ENCODE measurements at regions not wholly inside any gene's neighbourhood (a gene's known extent, or its start where the extent isn't known, plus 50 kb on each side); places are given as distances from the start of the nearest gene placed in this dataset.
A peak's percentile ranks its signal among the peaks of the same experiment; 100 is the strongest.
"Not testable (repeated sequence)": the region's sequence is repeated elsewhere in the genome, so short reads cannot be mapped to it uniquely, and the experiment has no call there.

DNA sequence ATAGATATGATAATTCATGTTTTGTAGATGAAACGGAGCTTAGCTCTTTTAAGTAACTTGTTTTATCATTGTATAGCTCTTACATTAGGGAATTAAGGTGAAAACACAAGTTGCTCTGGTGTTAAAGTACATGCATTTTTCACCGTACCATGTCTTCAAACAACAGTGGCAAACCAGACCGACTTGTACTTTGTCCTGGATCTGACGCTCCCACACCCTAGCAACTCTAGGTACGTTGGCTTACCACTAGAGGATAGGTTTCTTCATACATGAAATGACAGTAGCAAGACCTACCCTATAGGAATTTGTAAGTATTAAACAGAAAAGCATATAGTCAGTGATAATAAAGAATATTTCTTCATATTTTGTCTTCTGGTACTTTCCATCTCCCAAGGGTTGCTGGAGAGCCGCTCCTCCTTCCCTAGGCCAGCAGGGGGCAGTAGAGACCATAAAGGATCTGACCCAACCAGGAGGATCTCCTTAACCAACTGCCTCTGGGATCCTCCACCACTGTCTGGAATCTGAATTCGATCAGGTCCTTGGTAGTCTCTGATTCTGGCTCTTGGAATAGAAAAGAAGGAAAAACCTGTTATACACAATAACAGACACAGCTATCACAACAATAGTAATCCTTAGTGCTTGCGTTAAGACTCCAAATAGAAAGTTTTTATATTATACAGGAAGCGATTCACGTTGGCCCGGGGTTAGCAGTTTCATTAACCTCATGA, 136.7 kb downstream of the CAVIN4 start:
- peak; percentile 10 for DNase-seq (ENCODE audit: low read depth, low spot score)

DNA sequence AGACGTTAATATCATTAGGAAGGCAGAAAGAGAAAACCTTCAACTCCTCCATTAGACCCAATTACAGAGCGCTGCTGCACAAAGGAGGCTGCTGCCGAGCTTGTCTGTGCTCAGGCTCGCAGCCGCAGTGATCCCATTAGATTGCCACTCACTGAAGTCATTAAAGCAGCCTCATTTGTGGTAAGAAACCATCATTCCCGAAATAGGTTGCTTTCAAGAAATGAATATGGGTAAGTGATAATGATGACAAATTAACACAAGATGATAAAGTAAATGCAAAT, 137.2 kb downstream of the CAVIN4 start:
- DNase-seq (ENCODE audit: low read depth, low spot score): no peak

DNA sequence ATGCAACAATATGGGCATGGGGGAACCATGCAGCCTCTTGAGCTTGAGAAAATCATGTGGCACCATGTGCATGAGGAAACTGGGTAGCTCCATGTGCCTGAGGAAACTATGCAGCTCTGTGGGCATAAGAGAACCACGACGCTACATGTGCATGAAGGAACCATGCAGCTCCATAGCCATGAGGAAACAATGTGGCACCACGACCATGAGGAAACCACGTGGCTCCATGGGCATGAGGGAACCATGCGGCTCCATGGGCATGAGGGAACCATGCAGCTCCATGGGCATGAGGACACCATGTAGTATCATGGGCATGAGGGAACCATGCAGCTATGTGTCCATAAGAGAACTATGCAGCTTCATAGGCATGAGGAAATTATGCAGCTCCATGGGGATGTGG, 140.8 kb downstream of the CAVIN4 start:
- DNase-seq (ENCODE audit: low read depth, low spot score): no peak

DNA sequence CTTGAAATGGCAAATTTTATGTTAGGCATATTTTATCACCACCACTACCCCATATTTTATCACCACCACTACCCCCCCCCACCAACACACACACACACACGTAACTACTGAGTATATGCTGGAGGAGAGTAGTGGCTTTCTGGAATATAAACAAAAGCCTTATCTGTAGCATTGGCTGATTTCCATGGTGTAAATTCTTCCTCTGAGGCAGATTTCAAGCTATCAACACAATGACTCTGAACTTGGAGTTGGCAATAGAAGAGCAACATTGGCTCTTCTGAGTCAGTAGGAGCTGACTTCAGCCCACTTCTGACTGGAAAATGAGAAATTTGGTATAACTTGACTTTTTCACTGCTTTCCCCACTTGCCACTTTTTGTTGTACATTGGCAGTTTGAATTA, 143.0 kb downstream of the CAVIN4 start:
- no peak for DNase-seq (ENCODE audit: low read depth, low spot score)

DNA sequence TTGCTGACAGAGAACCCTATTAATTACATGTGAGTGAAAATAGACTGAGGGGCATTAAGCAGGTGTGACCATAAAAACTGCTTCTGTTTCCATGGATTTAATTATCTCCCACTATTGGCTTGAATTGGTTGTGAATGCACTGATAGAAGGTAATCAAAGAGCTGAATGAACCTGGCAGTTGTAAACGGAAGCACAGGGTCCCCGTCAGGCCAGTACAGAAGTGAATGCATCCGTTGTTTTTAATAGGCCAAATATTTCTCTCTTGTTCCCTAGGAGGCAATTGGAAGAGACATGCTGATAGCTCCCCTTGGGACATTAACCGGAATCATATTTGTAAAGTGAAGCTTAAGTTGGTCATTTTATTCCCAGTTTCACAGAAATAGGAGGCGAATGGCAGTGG, 147.0 kb downstream of the CAVIN4 start:
- no peak for DNase-seq (ENCODE audit: low read depth, low spot score)

DNA sequence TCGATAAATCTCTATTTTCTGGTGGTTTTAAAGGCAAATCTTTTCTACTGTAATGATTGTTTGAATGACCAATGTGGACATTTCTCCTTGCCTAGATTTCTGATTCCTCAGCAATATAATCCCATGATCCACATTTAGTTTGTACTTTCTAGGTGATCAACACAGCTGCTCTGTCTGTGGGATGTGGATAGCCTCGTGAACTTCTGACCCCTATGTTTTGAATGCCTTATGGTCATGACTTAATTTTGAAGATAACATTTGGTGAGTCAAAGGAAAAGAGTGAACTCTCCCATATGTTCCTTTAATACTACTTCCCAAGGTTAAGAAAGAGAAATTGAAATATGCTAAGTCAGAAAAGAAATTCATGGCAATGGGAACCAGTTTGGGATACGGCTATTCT, 147.5 kb downstream of the CAVIN4 start:
- DNase-seq (ENCODE audit: low read depth, low spot score): no peak

DNA sequence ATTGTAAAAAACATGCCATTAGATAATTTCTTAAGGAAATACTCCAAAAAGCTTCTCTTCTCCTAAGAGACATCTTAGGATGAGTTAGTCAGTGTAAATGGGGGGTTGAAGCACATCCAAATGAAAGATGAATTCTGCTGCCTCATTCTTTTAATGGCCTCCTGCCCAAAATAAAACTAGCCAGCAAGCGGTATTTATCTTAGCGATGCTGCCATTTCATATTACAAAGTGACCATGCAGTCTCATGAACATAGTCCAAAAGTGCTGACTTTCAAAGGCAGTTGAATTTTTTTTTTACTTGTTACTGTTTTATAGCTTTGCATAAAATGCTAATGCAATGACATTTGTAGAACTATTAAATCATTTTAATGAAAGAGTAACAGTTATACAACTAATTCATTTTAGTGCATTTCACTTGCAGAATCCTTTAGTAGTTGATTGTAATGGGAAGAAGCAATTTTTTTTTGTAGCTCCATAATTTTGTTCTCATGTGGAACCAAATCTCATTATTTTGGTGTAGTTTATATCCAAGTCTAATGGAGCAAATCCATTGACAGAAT, 151.5 kb downstream of the CAVIN4 start:
- no peak for DNase-seq (ENCODE audit: low read depth, low spot score)

DNA sequence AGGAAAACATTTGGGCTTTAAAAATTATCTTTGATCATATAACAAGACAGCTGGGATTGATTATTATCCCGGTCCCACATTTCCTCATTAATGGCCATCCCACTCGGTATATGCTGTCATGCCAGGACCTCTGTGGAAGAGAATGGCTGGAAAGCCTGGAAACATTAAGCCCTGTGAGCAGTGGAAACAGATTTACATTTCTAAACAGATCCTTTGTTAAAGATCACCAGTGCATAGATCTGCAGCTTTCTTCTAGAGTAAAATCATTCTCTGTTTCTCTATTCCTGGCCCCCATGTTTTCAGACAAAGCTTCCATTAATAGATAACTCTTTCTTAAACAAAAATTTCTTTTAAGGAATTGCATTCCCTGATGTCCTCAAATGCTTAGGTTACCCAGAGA, 152.2 kb downstream of the CAVIN4 start:
- no peak for DNase-seq (ENCODE audit: low read depth, low spot score)

DNA sequence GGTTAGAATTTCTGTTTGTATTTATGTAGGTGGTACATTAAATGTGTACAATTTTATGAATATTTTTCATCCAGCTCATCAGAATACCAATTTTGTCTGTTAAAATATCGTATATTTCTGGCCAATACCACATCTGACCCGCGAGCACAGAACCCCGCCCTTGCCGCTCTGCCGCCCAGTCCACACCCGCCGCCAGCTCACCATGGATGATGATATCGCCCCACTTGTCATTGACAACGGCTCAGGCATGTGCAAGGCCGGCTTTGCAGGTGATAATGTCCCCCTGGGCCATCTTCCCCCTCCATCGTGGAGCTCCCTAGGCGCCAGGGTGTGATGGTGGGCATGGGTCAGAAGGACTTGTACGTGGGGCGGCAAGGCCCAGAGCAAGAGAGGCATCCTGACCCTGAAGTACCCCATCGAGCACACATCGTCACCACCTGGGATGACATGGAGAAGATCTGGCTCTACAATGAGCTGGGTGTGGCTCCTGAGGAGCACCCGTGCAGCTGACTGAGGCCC, 153.2 kb downstream of the CAVIN4 start:
- no peak for DNase-seq (ENCODE audit: low read depth, low spot score)

DNA sequence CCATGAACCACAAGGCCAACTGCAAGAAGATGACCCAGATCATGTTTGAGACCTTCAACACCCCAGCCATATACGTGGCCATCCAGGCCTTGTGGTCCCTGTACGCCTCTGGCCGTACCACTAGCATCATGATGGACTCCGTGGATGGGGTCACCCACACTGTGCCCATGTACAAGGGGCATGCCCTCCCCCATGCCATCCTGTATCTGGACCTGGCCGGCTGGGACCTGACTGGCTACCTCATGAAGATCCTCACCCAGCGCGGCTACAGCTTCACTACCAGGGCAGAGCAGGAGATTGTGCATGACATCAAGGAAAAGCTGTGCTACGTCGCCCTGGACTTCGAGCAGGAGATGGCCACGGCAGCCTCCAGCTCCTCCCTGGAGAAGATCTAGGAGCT, 153.7 kb downstream of the CAVIN4 start:
- DNase-seq (ENCODE audit: low read depth, low spot score): no peak

DNA sequence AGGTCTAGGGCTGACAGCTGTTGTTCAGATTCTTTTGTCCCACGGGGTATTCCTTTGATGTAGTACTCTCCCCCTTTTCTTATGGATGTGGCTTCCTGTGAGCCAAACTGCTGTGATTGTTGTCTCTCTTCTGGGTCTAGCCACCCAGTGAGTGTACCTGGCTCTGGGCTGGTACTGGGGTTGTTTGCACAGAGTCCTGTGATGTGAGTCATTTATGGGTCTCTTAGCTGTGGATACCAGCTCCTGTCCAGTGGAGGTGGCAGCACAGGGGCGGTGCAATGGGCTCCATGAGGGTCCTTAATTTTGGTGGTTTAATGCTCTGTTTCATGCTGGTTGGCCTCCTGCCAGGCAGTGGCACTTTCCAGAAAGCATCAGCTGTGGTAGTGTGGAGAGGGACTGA, 161.3 kb downstream of the CAVIN4 start:
- DNase-seq (ENCODE audit: low read depth, low spot score): no peak

DNA sequence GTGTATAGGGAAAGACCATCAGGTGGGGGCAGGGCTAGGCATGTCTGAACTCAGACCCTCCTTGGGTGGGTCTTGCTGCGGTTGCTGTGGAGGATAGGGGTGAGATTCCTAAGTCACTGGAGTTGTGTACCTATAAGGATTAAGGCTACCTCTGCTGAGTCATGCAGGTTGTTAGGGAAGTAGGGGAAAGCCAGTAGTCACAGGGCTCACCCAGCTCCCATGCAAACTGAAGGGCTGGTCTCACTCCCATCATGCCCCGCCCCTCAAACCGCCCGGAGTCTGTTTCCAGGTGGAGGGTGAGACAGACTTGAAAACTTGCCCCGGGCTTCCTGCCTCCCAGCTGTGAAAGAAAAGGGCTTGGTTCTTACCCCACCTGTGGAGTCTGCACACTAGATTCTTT, 161.8 kb downstream of the CAVIN4 start:
- DNase-seq (ENCODE audit: low read depth, low spot score): no peak

DNA sequence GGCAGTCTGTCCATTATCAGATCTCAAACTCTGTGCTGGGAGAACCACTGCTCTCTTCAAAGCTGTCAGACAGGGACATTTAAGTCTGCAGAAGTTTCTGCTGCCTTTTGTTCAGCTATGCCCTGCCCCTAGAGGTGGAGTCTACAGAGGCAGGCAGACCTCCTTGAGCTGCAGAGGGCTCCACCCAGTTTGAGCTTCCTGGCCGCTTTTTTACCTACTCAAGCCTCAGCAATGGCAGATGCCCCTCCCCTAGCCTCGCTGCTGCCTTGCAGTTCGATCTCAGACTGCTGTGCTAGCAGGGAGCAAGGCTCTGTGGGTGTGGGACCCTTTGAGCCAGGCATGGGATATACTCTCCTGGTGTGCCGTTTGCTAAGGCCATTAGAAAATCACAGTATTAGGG, 171.1 kb downstream of the CAVIN4 start:
- not testable (repeated sequence) for DNase-seq (ENCODE audit: low read depth, low spot score)

DNA sequence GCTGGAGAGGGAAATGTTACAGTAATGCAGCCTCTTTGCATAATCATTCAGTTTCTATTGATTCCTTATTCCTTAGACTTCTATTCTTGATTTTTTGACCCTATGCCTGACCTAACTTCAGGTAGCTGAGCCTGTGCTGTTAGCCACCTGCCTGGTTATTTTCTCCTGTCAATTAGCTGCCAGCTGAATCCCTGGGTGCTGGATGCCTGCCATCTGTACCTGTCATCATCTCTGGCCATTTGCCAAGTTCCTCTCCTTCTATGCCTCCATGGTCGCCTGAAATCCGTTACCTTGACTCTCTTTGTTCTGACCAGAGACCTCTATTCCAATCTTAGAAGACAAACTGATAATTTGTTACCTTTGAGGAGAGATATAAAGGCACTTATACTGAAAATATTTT, 178.3 kb downstream of the CAVIN4 start:
- no peak for DNase-seq (ENCODE audit: low read depth, low spot score)

DNA sequence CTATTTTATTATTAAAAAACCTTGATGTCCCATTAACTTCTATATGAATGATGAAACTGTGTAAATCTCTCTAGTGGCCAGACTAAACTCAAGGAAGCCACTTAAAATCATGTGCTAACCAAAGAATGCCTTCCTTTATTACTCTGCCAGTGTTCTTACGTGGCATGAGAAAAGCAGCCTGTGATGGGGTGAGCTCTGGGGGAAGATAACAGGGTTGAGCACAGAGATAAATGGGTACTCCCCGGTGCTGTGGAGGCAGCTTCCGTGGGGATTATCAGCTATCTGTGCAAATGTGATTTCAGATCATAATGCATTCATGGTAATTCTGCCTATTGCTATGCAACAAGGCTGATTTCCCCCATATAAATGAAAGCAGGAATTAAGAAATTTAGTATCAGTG, 181.3 kb downstream of the CAVIN4 start:
- DNase-seq (ENCODE audit: low read depth, low spot score): no peak

DNA sequence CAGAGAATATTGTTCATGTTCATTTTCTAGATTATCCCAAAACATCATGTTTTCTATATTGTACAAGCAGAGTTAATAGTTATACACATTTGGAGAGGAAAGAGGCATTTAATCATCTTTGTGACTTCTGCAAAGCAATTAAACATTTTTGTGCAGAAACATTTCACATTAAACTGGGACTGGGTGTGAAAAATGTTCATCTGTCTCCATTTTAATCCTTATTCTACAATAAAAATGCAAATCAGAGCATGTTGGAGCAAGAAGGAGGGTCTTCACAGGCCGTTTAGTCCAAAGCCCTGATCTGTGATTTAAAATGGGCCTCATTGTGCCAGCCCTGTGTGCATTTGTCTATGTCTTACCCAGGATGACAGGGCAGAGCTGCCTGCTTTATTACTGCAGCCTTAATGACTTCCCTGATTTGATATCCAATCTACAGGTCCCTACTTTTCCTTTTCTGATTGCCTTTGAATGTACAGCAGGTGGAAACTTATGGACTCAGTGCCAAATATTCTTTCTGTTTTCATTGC, 183.5 kb downstream of the CAVIN4 start:
- DNase-seq (ENCODE audit: low read depth, low spot score): no peak

DNA sequence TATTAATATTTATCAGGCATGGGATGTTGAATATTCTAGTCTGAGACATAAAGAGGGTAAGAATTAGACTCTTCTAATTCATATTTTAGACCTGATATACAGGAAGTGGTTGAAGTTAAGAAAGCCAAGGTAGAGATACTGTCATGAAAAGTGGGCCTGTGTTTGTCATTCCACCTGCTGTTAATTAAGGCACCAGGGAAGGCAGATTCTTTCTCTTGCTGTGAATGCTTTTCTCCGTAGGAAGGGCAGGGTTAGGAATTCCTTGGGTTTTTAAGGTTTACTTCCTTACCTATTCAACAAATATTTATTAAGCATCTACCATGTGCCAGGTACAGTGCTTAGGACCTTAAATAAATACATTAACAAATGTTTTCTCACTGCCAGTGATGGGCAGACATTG, 196.4 kb downstream of the CAVIN4 start:
- DNase-seq (ENCODE audit: low read depth, low spot score): no peak

DNA sequence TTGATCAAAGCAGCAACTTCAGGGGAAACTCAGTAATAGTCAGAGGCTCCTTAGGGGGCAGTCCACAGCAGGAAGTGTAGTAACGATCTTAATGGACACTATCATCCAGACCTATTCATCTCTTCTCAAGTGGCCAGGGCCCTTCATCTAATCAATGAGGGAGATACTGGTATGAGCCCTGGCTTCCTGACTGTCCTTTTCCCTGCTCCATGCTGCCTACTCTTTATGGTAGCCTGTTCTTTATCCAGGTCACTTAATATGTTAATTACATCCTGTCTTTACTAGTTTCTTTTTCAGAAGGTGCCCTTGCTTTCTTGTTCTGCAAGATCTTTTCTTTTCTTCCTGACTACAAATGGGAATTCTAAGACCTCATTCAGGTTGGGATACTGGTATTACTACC, 197.1 kb downstream of the CAVIN4 start:
- no peak for DNase-seq (ENCODE audit: low read depth, low spot score)

DNA sequence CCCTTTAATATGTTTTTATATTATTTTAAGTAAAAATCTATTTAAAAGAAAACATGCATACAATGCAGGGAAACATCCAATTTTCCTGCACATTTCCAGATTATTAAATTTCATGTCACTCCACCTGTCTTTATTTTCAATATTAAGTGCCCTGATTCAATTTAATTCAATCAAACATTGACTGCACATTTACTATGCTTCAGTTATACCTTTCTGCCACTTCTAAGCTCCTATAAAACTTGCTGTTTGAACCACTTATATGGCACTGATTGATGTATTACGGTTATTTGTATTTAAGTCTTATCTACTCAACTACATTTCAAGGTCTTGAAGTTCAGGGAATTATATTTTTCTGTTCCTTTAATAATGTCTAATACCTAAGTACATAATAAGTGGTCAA, 198.0 kb downstream of the CAVIN4 start:
- DNase-seq (ENCODE audit: low read depth, low spot score): no peak

DNA sequence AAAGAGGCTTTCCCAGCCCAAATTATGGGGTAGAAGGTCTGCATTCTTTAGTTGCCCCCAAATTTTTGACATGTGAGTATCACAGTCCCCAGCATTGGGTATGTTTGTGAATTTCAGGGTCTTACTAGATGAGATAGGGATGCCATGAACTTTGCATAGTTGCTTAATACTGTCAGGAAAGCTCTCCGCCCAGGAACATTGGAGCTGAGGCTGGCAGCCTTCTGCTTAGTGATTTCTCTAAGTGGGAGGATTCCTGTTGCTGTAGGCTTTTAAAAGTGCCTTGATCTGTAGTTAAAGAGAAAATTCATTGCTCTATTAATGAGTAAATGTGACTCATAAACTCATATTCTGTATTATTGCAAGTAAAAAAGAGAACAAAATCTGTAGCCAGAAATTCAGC, 206.9 kb downstream of the CAVIN4 start:
- no peak for DNase-seq (ENCODE audit: low read depth, low spot score)

DNA sequence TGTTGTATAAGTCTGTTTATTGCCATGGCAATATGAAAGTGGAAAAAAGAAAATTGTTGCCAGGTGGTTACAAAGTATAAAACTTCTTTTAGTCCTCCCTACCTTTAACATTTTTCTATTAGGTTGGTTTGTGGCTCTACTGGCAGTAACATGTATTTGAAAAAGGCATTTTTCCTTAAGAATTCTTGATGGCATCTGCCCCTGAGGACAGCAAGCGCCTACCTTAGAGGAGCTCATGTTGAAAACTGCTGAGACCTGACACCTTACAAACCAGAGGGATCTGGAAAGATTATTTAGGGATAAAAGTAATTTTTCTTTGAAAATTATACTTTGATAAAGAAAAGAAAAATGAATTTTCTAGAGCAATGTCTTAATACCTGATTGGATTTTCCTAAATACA, 208.1 kb downstream of the CAVIN4 start:
- DNase-seq (ENCODE audit: low read depth, low spot score): no peak

DNA sequence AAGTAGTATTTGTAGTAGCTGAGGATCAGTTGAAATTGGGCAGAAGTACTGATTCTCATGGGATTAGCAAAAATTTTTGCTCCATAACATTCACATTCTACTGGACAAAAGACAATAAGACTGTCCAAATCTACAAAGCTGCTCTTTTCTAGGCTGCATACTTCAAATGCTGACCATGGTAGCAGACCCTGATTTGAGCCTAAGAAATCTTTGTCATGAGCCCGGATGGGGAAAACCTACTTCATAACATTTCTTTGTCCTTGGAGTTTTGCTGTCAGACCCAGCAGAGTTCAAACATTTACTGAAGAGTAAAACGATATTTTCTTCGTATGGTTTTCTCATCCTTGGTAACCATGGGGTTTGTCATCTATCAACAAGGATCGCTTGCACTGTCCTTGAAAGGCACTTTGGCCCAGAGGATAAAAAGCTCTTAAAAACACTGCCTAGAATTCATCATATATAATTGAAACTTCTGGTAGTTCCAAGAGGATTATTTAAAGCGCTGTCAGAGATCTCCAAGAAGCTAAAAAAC, 216.9 kb downstream of the CAVIN4 start:
- DNase-seq (ENCODE audit: low read depth, low spot score): no peak

DNA sequence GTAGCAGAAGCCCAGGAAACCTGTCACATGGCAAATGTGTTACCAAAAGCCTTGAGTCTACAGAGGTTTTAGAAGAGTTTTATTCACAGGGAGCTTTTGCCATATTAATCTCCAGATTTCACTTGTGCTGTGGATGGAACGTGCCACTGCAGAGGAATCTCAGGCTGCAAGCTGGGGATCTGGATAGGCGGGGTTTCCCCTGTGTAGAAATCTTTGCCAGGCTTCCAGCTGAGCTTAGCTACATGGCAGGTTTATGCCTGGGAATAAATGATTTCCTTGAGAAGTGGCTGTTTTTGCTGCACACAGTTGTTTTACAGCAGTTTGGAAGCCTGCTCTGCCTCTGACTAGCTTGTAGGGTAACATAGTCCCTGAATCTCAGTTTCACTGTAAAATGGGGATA, 224.6 kb upstream of the PLPPR1 start:
- DNase-seq (ENCODE audit: low read depth, low spot score): no peak

Data from activated CD4-positive, CD25-positive, alpha-beta regulatory T cell treated with anti-CD3 and anti-CD28 coated beads, Interleukin-2, amount 50 U/mL, for 16 hours (primary cell).